Retinal pigment epithelial cell (primary cell): ENCODE measurements at regions not wholly inside any gene's neighbourhood (a gene's known extent, or its start where the extent isn't known, plus 50 kb on each side); places are given as distances from the start of the nearest gene placed in this dataset.
"Not testable (repeated sequence)": the region's sequence is repeated elsewhere in the genome, so short reads cannot be mapped to it uniquely, and the experiment has no call there.

Source experiments
- DNase-seq: peaks from one replicate; pipeline ENCODE4 v3.0.0-alpha.2; 2010; ENCODE audit warnings: low read depth
- H3K4me3 ChIP-seq: 2 replicates; pipeline ENCODE4 v1.5.1; 2011; ENCODE audit warnings: mild to moderate bottlenecking, low read length, control low read depth, moderate library complexity
- CTCF ChIP-seq: conservative IDR thresholded peaks from 2 replicates; pipeline ENCODE4 v1.5.1; 2011; ENCODE audit warnings: low read depth, low read length, control low read depth, inconsistent platforms

GRCh38 chr6:92967362-92967761 lies 452.0 kb downstream of the EPHA7 start:
- no peak overlapping the region for H3K4me3 ChIP-seq
- no peak for TF ChIP-seq CTCF
- no peak for DNase-seq

- no peak overlapping the region for H3K4me3 ChIP-seq
- DNase-seq: no peak
- no peak for TF ChIP-seq CTCF
These were observed 456.5 kb downstream of the EPHA7 start for GRCh38 chr6:92962846-92963245.

- not testable (repeated sequence) for H3K4me3 ChIP-seq, DNase-seq
These were observed 467.2 kb downstream of the EPHA7 start for GRCh38 chr6:92952111-92952510.

GRCh38 chr6:92945799-92946198 lies 473.6 kb downstream of the EPHA7 start:
- no peak for DNase-seq
- H3K4me3 ChIP-seq: no peak overlapping the region
- no peak for TF ChIP-seq CTCF

GRCh38 chr6:92944132-92944531 lies 475.2 kb downstream of the EPHA7 start:
- H3K4me3 ChIP-seq: no peak overlapping the region
- TF ChIP-seq CTCF: no peak
- DNase-seq: no peak

- no peak overlapping the region for H3K4me3 ChIP-seq
- no peak for DNase-seq
- TF ChIP-seq CTCF: no peak
These were observed 476.8 kb downstream of the EPHA7 start for GRCh38 chr6:92942549-92942948.

GRCh38 chr6:92934625-92935024 lies 484.7 kb downstream of the EPHA7 start:
- DNase-seq: no peak
- TF ChIP-seq CTCF: no peak

GRCh38 chr6:92930171-92930570 lies 489.2 kb downstream of the EPHA7 start:
- H3K4me3 ChIP-seq: no peak overlapping the region
- no peak for TF ChIP-seq CTCF
- no peak for DNase-seq

More at GRCh38 chr6:92934625-92935024, 484.7 kb downstream of the EPHA7 start:
- H3K4me3 ChIP-seq: no peak overlapping the region
